OCI-LY7 (cell line): ENCODE measurements at regions not wholly inside any gene's neighbourhood (a gene's known extent, or its start where the extent isn't known, plus 50 kb on each side); places are given as distances from the start of the nearest gene placed in this dataset.

Experiments used
- CTCF ChIP-seq: fragments of 200-600 bp; sonication (generic); conservative IDR thresholded peaks from 2 replicates; pipeline ENCODE4 v1.5.1; 2014; ENCODE audit warnings: mild to moderate bottlenecking, antibody characterized with exemption, low read length, moderate library complexity, mixed read lengths
- EZH2phosphoT487 ChIP-seq: fragments of 200-600 bp; sonication (generic); IDR thresholded peaks from 2 replicates; pipeline ENCODE4 v1.6.1; 2018; ENCODE audit warnings: low read depth, borderline replicate concordance, mild to moderate bottlenecking, mixed run types, antibody characterized with exemption, low read length, moderate library complexity, mixed read lengths

DNA sequence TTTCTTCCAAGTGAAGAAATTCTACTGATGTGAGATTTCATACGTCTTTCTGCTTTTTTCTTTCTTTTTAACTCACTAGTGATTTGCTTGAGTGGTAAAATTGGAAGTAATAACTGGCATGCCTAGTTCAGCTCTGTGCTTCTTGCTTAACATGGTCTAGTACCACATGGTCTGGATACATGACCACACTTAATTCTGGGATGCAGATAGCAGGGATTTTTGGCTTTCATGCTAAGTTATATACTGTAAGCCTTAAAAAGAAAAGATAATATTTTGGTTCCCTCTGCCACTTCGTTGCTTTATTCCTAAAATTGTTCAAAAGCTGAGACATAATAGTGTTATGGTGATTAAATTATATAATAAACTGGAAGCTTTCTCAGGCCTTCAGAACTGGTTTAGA is 174.3 kb downstream of the OXSM start:
- no peak for TF ChIP-seq CTCF
- TF ChIP-seq EZH2phosphoT487 = no peak
